NB4 (cell line): ENCODE measurements at regions not wholly inside any gene's neighbourhood (a gene's known extent, or its start where the extent isn't known, plus 50 kb on each side); places are given as distances from the start of the nearest gene placed in this dataset.

Experiments used
- MAX ChIP-seq: IDR thresholded peaks from 2 replicates; pipeline ENCODE4 v1.6.1; 2011; ENCODE audit warnings: low read depth, low read length
- MYC ChIP-seq: IDR thresholded peaks from 2 replicates; pipeline ENCODE4 v1.6.1; 2011; ENCODE audit warnings: low read depth, low read length
- POLR2A ChIP-seq: IDR thresholded peaks from 2 replicates; pipeline ENCODE4 v1.6.1; 2011; ENCODE audit warnings: mild to moderate bottlenecking; ENCODE audit not compliant: insufficient read length; ENCODE audit errors: extremely low read depth
- TF ChIP-seq, protein P1 (sequence below): IDR thresholded peaks from one replicate; pipeline ENCODE4 v1.5.1; 2012; ENCODE audit warnings: low read depth, low read length

- TF ChIP-seq, protein P1, sequence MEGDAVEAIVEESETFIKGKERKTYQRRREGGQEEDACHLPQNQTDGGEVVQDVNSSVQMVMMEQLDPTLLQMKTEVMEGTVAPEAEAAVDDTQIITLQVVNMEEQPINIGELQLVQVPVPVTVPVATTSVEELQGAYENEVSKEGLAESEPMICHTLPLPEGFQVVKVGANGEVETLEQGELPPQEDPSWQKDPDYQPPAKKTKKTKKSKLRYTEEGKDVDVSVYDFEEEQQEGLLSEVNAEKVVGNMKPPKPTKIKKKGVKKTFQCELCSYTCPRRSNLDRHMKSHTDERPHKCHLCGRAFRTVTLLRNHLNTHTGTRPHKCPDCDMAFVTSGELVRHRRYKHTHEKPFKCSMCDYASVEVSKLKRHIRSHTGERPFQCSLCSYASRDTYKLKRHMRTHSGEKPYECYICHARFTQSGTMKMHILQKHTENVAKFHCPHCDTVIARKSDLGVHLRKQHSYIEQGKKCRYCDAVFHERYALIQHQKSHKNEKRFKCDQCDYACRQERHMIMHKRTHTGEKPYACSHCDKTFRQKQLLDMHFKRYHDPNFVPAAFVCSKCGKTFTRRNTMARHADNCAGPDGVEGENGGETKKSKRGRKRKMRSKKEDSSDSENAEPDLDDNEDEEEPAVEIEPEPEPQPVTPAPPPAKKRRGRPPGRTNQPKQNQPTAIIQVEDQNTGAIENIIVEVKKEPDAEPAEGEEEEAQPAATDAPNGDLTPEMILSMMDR: no peak
- TF ChIP-seq POLR2A (no peak), MYC (no peak), MAX (no peak)
Measured at GRCh38 chr6:94052749-94053148, 633.4 kb upstream of the EPHA7 start.
